Mucosa of rectum (tissue), 2 donors: ENCODE measurements at regions not wholly inside any gene's neighbourhood (a gene's known extent, or its start where the extent isn't known, plus 50 kb on each side); places are given as distances from the start of the nearest gene placed in this dataset.

ENCODE experiments used
- H3K27ac ChIP-seq, 2 donors: one replicate each; pipeline ENCODE4 v1.7.0; 2013; ENCODE audit warnings: inconsistent platforms in 2 of 2, low read depth in 2 of 2, low read length in 2 of 2
- H3K27me3 ChIP-seq, 2 donors: one replicate each; pipeline ENCODE4 v1.7.0; 2013; ENCODE audit warnings: low read length in 2 of 2; ENCODE audit not compliant: control insufficient read depth in 2 of 2, insufficient read depth in 2 of 2
- H3K36me3 ChIP-seq, 2 donors: one replicate each; pipeline ENCODE4 v1.7.0; 2013; ENCODE audit warnings: low read length in 2 of 2; ENCODE audit not compliant: control insufficient read depth in 2 of 2, insufficient read depth in 2 of 2
- H3K4me1 ChIP-seq, 2 donors: one replicate each; pipeline ENCODE4 v1.7.0; 2013; ENCODE audit warnings: low read length in 2 of 2, mild to moderate bottlenecking in 1 of 2; ENCODE audit not compliant: control insufficient read depth in 2 of 2, insufficient read depth in 2 of 2
- H3K4me3 ChIP-seq, 2 donors: one replicate each; pipeline ENCODE4 v1.7.0; 2013; ENCODE audit warnings: low read length in 2 of 2
- H3K9ac ChIP-seq, 2 donors: one replicate each; pipeline ENCODE4 v1.7.0; 2013; ENCODE audit warnings: low read length in 2 of 2, low read depth in 1 of 2, mild to moderate bottlenecking in 1 of 2
- H3K9me3 ChIP-seq, 2 donors: one replicate each; pipeline ENCODE4 v1.7.0; 2013; ENCODE audit warnings: low read length in 2 of 2; ENCODE audit not compliant: control insufficient read depth in 2 of 2
- donor health status: healthy.
- donor health status: Normal muscosa, but diverticular disease.

- Histone ChIP-seq H3K36me3 (no peaks in the 10 kb centered on the region), H3K27me3 (no peaks in the 10 kb centered on the region), H3K9ac (no peak overlapping the region), H3K4me1 (no peaks in the 10 kb centered on the region), H3K27ac (no peak overlapping the region), H3K9me3 (no peaks in the 10 kb centered on the region), H3K4me3 (no peak overlapping the region)
Measured at GRCh38 chr12:97753332-97753731, 290.7 kb downstream of the RMST start.

GRCh38 chr12:97754306-97754705 is 291.7 kb downstream of the RMST start:
- no peaks in the 10 kb centered on the region for H3K27me3 ChIP-seq
- H3K9ac ChIP-seq, result no peak overlapping the region
- no peaks in the 10 kb centered on the region for H3K36me3 ChIP-seq
- no peaks in the 10 kb centered on the region for H3K4me1 ChIP-seq
- no peak overlapping the region for H3K4me3 ChIP-seq
- H3K27ac ChIP-seq, result no peak overlapping the region
- H3K9me3 ChIP-seq, result no peaks in the 10 kb centered on the region

- Histone ChIP-seq H3K4me1 (no peaks in the 10 kb centered on the region), H3K36me3 (no peaks in the 10 kb centered on the region), H3K27me3 (no peaks in the 10 kb centered on the region), H3K27ac (no peak overlapping the region), H3K9me3 (no peaks in the 10 kb centered on the region), H3K4me3 (no peak overlapping the region), H3K9ac (no peak overlapping the region)
Measured at GRCh38 chr12:97756066-97756666, 293.6 kb downstream of the RMST start.

DNA sequence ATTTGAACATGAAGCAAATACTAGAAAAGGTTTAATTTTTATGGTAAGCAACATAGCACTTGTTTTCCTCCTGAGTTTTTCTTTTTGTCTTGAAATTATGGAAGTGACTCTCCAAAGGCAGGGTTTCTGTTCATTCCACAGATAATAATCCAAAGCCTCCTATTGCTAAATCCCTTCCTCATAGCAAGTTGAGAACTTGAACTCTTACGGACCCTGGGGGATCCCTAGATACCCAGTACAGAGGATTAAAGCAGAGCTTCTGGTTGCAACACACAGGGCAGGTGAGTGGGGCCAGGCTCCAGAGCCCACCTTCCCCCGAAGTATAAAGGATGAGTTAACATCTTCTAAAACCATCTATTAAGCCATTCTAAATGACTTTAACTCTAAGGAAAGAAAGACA is 294.1 kb downstream of the RMST start:
- H3K9me3 ChIP-seq, result no peaks in the 10 kb centered on the region
- H3K4me1 ChIP-seq, result no peaks in the 10 kb centered on the region
- H3K27ac ChIP-seq, result no peak overlapping the region
- no peak overlapping the region for H3K4me3 ChIP-seq
- H3K9ac ChIP-seq, result no peak overlapping the region
- H3K27me3 ChIP-seq, result no peaks in the 10 kb centered on the region
- no peaks in the 10 kb centered on the region for H3K36me3 ChIP-seq

DNA sequence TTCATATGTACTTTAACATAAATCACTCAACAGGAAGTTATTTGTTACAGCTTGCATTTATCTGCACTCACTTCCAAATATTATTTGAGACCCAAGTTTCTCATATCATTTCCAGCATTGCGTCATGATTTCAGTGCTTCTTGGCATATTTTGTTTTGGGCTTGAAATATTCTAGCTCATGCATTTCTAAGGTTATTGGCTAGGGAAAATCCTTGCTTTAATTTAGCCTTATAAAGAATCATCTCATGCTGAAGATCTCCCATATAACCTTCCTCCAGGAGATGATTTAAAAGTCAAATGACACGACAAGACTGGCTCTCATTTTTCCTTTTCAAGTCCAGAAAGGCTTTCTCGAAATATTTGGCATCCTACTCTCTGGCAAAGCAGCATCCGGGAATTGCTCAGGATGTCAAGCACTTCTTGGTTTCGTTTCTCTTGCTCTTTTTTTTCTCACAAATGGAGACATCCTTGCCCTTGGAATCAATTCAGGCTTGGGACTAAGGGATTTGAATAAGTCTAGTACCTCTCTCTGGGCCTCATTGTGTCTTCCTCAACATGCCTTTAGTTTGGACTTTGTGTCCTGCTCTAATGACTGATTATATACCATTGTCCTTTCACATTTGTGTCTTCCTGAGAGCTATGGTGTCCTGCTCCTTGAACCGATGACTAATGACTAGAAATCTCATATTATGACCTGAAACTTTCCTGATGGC is 295.0 kb downstream of the RMST start:
- Histone ChIP-seq H3K4me1 (no peaks in the 10 kb centered on the region), H3K27me3 (no peaks in the 10 kb centered on the region), H3K9me3 (no peaks in the 10 kb centered on the region), H3K36me3 (no peaks in the 10 kb centered on the region), H3K27ac (no peak overlapping the region), H3K9ac (no peak overlapping the region), H3K4me3 (no peak overlapping the region)

DNA sequence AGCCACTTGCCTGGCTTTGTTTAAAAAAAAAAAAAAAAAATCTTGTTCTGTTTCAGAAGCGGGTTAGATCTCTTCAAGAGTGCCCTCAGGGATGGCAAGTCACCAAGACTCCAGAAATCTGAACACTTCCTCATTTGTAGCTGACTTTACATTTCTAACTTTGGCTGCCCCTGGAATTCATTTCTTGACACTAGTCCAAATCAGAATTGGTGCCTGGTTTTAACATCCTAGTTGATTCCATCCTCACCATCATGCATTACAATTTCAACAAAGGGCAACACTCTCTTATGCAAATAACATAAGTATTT is 295.5 kb downstream of the RMST start:
- Histone ChIP-seq H3K9ac (no peak overlapping the region), H3K27me3 (no peaks in the 10 kb centered on the region), H3K27ac (no peak overlapping the region), H3K9me3 (no peaks in the 10 kb centered on the region), H3K4me3 (no peak overlapping the region), H3K36me3 (no peaks in the 10 kb centered on the region), H3K4me1 (no peaks in the 10 kb centered on the region)

DNA sequence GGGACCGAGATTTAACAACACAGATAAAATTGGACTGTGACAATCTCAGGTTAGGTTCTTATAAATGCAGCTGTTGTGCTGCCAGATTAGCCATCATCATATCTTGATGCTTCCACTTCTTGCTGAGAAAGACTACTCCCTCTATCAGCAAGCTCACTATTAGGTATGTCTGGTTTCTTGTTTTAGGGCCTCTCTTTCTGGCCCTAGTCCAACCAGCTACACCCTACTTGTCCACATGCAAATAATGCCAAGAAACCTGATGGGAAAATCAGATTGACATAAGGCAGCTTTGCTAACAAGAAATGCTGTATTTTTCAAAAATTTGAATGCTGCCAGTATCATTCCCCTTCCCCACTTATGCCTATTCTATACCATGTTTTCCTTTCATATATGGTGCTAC is 296.0 kb downstream of the RMST start:
- no peaks in the 10 kb centered on the region for H3K4me1 ChIP-seq
- no peak overlapping the region for H3K27ac ChIP-seq
- H3K27me3 ChIP-seq, result no peaks in the 10 kb centered on the region
- H3K36me3 ChIP-seq, result no peaks in the 10 kb centered on the region
- H3K9me3 ChIP-seq, result no peaks in the 10 kb centered on the region
- H3K9ac ChIP-seq, result no peak overlapping the region
- no peak overlapping the region for H3K4me3 ChIP-seq

DNA sequence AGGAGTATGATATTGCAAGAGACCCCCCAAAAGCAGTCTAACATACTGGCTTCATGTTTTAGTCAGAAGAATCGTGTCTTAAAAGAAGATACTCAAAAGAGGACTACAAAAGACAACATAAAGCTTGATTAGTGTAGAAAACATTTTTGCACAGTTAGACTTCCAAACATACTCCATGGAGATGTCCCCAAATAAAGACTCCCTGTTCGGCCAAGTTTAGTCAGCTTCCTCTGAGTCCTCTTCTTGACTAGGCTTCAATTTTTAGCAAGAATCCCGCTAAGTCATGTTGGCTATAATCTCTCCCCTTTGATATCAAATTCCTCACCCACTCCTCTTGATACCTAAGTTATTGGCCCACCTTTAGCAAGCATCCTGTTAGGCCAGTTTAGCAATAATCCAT is 298.0 kb downstream of the RMST start:
- H3K27me3 ChIP-seq, result no peaks in the 10 kb centered on the region
- H3K9me3 ChIP-seq, result no peaks in the 10 kb centered on the region
- H3K4me1 ChIP-seq, result no peaks in the 10 kb centered on the region
- no peak overlapping the region for H3K9ac ChIP-seq
- no peak overlapping the region for H3K27ac ChIP-seq
- H3K36me3 ChIP-seq, result no peaks in the 10 kb centered on the region
- H3K4me3 ChIP-seq, result no peak overlapping the region

DNA sequence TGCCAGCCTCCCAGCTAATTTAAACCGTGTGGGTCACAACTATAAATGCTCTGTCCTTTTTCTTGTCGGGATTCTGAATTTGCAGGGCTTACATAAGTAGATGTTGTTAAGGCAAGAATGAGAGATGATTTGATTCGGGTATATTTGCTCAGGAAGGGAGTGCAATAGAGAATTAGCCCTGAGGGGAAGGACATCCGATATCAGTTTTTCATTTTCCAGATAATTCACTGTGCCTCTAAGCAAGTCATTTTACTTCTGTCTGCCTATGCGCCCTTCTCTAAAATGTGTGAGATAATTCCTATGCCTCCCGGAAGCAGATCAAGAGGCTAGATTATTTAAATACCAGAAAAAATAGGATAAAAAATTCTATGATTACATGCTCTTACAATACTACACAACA is 300.5 kb downstream of the RMST start:
- H3K27me3 ChIP-seq, result no peaks in the 10 kb centered on the region
- H3K4me3 ChIP-seq, result no peak overlapping the region
- no peaks in the 10 kb centered on the region for H3K4me1 ChIP-seq
- H3K27ac ChIP-seq, result no peak overlapping the region
- H3K36me3 ChIP-seq, result no peaks in the 10 kb centered on the region
- H3K9me3 ChIP-seq, result no peaks in the 10 kb centered on the region
- H3K9ac ChIP-seq, result no peak overlapping the region

GRCh38 chr12:97764700-97765099 is 302.1 kb downstream of the RMST start:
- Histone ChIP-seq H3K36me3 (no peaks in the 10 kb centered on the region), H3K27me3 (no peaks in the 10 kb centered on the region), H3K9ac (no peak overlapping the region), H3K4me3 (no peak overlapping the region), H3K9me3 (no peaks in the 10 kb centered on the region), H3K4me1 (no peaks in the 10 kb centered on the region), H3K27ac (no peak overlapping the region)
